GM12801 (cell line): ENCODE measurements at regions not wholly inside any gene's neighbourhood (a gene's known extent, or its start where the extent isn't known, plus 50 kb on each side); places are given as distances from the start of the nearest gene placed in this dataset.
A peak's percentile ranks its signal among the peaks of the same experiment; 100 is the strongest.

Experiments
- TF ChIP-seq, protein P1 (sequence below): IDR thresholded peaks from one replicate; pipeline ENCODE4 v1.5.1; 2011; ENCODE audit warnings: control low read depth; ENCODE audit not compliant: insufficient read length; ENCODE audit errors: extremely low read depth

- TF ChIP-seq, protein P1, sequence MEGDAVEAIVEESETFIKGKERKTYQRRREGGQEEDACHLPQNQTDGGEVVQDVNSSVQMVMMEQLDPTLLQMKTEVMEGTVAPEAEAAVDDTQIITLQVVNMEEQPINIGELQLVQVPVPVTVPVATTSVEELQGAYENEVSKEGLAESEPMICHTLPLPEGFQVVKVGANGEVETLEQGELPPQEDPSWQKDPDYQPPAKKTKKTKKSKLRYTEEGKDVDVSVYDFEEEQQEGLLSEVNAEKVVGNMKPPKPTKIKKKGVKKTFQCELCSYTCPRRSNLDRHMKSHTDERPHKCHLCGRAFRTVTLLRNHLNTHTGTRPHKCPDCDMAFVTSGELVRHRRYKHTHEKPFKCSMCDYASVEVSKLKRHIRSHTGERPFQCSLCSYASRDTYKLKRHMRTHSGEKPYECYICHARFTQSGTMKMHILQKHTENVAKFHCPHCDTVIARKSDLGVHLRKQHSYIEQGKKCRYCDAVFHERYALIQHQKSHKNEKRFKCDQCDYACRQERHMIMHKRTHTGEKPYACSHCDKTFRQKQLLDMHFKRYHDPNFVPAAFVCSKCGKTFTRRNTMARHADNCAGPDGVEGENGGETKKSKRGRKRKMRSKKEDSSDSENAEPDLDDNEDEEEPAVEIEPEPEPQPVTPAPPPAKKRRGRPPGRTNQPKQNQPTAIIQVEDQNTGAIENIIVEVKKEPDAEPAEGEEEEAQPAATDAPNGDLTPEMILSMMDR, result no peak
These were observed 178.1 kb upstream of the KBTBD8 start for GRCh38 chr3:66819993-66820501.

DNA sequence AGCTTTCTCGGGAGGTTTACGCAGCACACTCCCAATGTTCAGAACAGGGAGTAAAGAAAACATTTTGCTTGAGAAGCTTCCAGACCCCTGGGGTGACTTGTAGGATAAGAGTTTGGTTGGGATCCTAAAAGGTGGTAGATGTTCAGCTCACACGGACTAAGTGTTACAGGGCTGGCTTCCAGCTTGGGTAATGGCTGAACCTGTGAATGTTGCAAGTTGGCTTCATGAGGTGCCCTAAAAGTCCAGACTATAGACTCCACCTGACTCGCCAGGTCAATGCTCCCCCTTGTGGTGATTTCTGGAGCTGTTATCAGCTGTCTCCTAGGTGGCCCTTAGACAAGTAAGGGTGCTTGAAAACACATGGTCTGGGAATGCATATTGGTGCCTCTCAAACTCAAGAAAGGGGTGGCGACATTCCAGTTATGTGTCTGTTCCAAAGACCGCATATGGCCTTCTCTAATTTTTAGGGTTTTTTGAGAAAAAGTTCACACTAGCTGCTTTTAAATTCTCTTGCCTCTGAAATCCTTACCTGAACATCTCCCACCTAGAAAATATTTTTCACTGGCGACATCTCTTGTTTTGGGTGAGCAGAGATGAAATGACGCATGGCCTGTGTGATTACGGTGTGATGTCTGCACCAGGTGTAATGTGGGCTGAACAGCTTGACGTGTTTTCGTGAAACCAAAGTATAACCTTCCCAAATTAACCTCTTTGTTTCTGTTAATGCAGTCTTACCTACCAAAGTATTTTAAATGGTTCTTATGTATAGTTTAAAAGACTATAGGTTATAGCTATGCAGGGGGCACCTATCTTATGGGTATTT, 175.7 kb upstream of the KBTBD8 start:
- TF ChIP-seq, protein P1, result peak; percentile 61

DNA sequence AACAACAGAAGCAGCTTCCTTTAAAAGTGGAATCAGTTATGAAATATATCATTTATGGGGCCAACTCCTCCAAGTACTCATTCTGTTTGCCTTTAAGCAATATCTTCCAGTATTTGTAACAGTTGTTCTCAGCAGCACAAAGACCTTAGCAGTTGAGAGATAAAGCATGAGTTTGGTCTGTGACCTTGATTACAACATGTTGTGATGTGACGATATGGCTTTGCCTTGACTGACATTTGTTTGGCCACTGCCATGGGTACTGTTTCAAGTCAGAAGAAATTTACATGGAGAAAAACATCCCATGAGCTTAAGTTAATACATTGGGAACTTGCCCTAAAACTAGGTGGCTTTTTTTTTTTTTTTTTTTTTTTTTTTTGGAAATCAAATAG, 175.1 kb upstream of the KBTBD8 start:
- TF ChIP-seq, protein P1, result no peak

- TF ChIP-seq, protein P1, result no peak
These were observed 174.6 kb upstream of the KBTBD8 start for GRCh38 chr3:66823532-66823931.

GRCh38 chr3:66825375-66825774, 172.7 kb upstream of the KBTBD8 start:
- TF ChIP-seq, protein P1, result no peak

GRCh38 chr3:66827726-66828125, 170.4 kb upstream of the KBTBD8 start:
- TF ChIP-seq, protein P1, result no peak

GRCh38 chr3:66828303-66828702, 169.8 kb upstream of the KBTBD8 start:
- TF ChIP-seq, protein P1, result no peak
